Stimulated activated memory B cell treated with anti-CD40 and anti-IgM and Interleukin-4, amounts not matched to agents 10 μg/mL and 1 μg/mL and 100 μg/mL, for 72 hours (primary cell): ENCODE measurements at regions not wholly inside any gene's neighbourhood (a gene's known extent, or its start where the extent isn't known, plus 50 kb on each side); places are given as distances from the start of the nearest gene placed in this dataset.

Source experiments
- ATAC-seq: fragments of 150-1000 bp; cut with Tn5 transposase; 2 replicates; pipeline ENCODE4 v1.10.0; 2021
- H3K27ac Mint-ChIP-seq: one replicate; pipeline ENCODE4 v1.8.0; 2022; ENCODE audit warnings: mild to moderate bottlenecking, mixed read lengths
- H3K27me3 Mint-ChIP-seq: one replicate; pipeline ENCODE4 v1.8.0; 2022; ENCODE audit warnings: mixed read lengths
- H3K36me3 Mint-ChIP-seq: one replicate; pipeline ENCODE4 v1.8.0; 2022; ENCODE audit warnings: mixed read lengths
- H3K4me1 Mint-ChIP-seq: one replicate; pipeline ENCODE4 v1.8.0; 2022; ENCODE audit warnings: mixed read lengths
- H3K4me3 Mint-ChIP-seq: one replicate; pipeline ENCODE4 v1.8.0; 2022; ENCODE audit warnings: mild to moderate bottlenecking, moderate library complexity, mixed read lengths
- H3K9me3 Mint-ChIP-seq: one replicate; pipeline ENCODE4 v1.8.0; 2022; ENCODE audit warnings: mixed read lengths

DNA sequence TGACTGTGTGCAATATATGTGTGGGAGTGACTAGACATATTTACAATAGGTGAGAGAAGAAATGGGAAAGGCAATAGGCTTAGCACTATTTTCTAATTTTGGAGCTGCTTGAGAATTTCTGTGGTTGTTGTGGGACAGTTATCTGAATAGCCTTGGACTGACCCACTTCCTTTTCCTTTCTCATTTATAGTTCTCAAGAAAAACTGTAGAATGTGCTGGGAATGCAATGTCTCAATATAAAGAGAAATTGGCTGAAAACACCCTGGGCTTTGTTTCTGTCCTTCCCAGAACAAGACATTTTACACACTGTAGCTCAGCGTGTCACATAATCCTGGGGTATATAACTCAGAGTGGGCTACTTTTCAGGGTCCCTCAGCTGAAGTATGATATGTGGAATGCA, 153.0 kb upstream of the RHOBTB1 start:
- no peak for ATAC-seq
- Mint-ChIP-seq H3K9me3 (no peaks in the 10 kb centered on the region), H3K4me3 (no peak overlapping the region), H3K27me3 (no peaks in the 10 kb centered on the region), H3K36me3 (no peaks in the 10 kb centered on the region), H3K4me1 (peaks cover 5% of the 10 kb centered on the region), H3K27ac (no peak overlapping the region)

GRCh38 chr10:61096056-61096455, 152.1 kb upstream of the RHOBTB1 start:
- no peaks in the 10 kb centered on the region for H3K9me3 Mint-ChIP-seq
- no peaks in the 10 kb centered on the region for H3K36me3 Mint-ChIP-seq
- no peak overlapping the region for H3K4me3 Mint-ChIP-seq
- peaks cover 13% of the 10 kb centered on the region for H3K4me1 Mint-ChIP-seq
- no peak overlapping the region for H3K27ac Mint-ChIP-seq
- no peaks in the 10 kb centered on the region for H3K27me3 Mint-ChIP-seq
- no peak for ATAC-seq

GRCh38 chr10:61091531-61091930, 147.5 kb upstream of the RHOBTB1 start:
- Mint-ChIP-seq H3K27me3 (peaks cover 10% of the 10 kb centered on the region), H3K9me3 (no peaks in the 10 kb centered on the region), H3K27ac (no peak overlapping the region), H3K36me3 (no peaks in the 10 kb centered on the region), H3K4me1 (peaks cover 8% of the 10 kb centered on the region), H3K4me3 (no peak overlapping the region)
- no peak for ATAC-seq

GRCh38 chr10:61089251-61089650, 145.3 kb upstream of the RHOBTB1 start:
- H3K27ac Mint-ChIP-seq: no peak overlapping the region
- peaks cover 13% of the 10 kb centered on the region for H3K9me3 Mint-ChIP-seq
- H3K36me3 Mint-ChIP-seq: no peaks in the 10 kb centered on the region
- peaks cover 7% of the 10 kb centered on the region for H3K4me1 Mint-ChIP-seq
- H3K4me3 Mint-ChIP-seq: no peak overlapping the region
- H3K27me3 Mint-ChIP-seq: peaks cover 19% of the 10 kb centered on the region
- no peak for ATAC-seq

DNA sequence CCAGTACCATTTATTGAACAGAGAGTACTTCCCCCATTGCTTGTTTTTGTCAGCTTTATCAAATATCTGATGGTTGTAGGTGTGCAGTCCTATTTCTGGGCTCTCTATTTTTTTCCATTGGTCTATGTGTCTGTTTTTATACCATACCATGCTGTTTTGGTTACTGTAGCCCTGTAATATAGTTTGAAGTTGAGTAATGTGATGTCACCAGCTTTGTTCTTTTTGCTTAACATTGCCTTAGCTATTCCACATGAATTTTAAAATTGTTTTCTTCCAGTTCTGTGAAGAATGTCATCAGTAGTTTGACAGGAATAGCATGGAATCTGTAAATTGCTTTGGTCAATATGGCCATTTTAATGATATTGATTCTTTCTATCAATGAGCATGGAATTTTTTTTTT, 140.5 kb upstream of the RHOBTB1 start:
- peaks cover 14% of the 10 kb centered on the region for H3K9me3 Mint-ChIP-seq

GRCh38 chr10:61081301-61081700, 137.3 kb upstream of the RHOBTB1 start:
- Mint-ChIP-seq H3K27me3 (peaks cover 7% of the 10 kb centered on the region), H3K4me1 (peaks cover 7% of the 10 kb centered on the region), H3K36me3 (no peaks in the 10 kb centered on the region), H3K9me3 (peaks cover 14% of the 10 kb centered on the region), H3K4me3 (no peak overlapping the region), H3K27ac (no peak overlapping the region)
- ATAC-seq: no peak

More for the DNA sequence above, 140.5 kb upstream of the RHOBTB1 start:
- H3K27me3 Mint-ChIP-seq: peaks cover 19% of the 10 kb centered on the region
- ATAC-seq: no peak
- no peak overlapping the region for H3K27ac Mint-ChIP-seq
- H3K4me1 Mint-ChIP-seq: no peaks in the 10 kb centered on the region
- H3K4me3 Mint-ChIP-seq: no peak overlapping the region
- no peaks in the 10 kb centered on the region for H3K36me3 Mint-ChIP-seq

- Mint-ChIP-seq H3K4me3 (no peak overlapping the region), H3K9me3 (no peaks in the 10 kb centered on the region), H3K4me1 (peaks cover 7% of the 10 kb centered on the region), H3K27me3 (no peaks in the 10 kb centered on the region), H3K36me3 (no peaks in the 10 kb centered on the region), H3K27ac (no peak overlapping the region)
- ATAC-seq: no peak
Observed at GRCh38 chr10:61078542-61079275, 134.7 kb upstream of the RHOBTB1 start.

DNA sequence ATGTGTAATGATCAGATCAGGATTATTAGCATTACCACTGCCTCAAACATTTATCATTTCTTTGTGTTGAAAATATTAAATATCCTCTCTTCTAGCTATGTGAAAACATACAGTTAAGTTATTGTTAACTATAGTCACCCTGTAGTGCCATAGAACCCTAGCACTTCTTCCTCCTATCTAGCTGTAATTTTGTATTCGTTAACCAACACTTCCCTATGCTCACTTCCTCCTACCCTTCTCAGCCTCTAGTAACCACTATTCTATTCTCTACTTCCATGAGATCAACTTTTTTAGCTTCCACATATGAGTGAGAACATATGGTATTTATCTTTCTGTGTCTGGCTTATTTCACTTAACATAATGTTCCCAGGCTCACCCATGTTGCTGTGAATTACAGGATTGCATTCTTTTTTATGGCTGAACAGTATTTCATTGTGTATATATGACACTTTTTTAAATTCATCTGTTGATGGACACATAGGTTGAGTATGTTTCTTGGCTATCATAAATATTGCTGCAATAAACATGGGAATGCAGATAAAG, 132.7 kb upstream of the RHOBTB1 start:
- no peaks in the 10 kb centered on the region for H3K27me3 Mint-ChIP-seq
- no peak for ATAC-seq
- H3K4me3 Mint-ChIP-seq: no peak overlapping the region
- H3K9me3 Mint-ChIP-seq: no peaks in the 10 kb centered on the region
- no peaks in the 10 kb centered on the region for H3K36me3 Mint-ChIP-seq
- peaks cover 7% of the 10 kb centered on the region for H3K4me1 Mint-ChIP-seq
- H3K27ac Mint-ChIP-seq: no peak overlapping the region

DNA sequence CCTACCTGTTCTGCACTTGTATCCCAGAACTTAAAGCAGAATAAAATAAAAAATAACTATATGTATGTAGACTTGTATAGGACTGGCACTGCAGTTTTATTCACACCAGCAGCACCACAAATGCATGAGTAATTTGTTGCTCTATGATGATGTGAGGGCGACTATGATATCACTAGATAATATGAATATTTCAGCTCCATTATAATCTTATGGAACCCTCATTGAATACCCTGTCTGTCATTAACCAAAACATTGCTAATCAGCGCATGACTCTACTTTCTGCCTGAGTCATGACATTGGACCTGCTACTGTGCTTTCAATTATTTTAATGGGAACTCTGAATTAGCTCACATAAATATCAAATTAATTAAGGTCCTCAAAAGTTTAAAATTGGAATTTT, 129.4 kb upstream of the RHOBTB1 start:
- no peaks in the 10 kb centered on the region for H3K9me3 Mint-ChIP-seq
- H3K27me3 Mint-ChIP-seq: no peaks in the 10 kb centered on the region
- H3K36me3 Mint-ChIP-seq: no peaks in the 10 kb centered on the region
- peaks cover 7% of the 10 kb centered on the region for H3K4me1 Mint-ChIP-seq
- no peak overlapping the region for H3K27ac Mint-ChIP-seq
- H3K4me3 Mint-ChIP-seq: no peak overlapping the region
- no peak for ATAC-seq

DNA sequence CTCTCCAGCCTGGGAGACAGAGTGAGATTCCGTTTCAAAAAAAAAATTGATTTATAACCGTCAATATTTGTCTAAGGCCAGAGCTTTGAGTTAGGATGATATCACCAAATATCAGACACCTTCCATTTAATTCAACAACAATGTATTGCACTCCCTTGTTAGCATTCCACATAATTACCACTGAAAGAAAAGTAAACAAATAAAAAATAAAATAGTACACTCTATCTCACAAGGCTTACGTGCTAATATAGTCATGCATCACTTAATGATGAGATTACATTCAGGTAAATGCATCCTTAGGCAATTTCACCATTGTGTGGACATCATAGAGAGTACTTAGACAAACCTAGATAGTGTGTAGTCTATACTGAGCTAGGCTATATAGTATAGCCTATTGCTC, 127.6 kb upstream of the RHOBTB1 start:
- H3K9me3 Mint-ChIP-seq: no peaks in the 10 kb centered on the region

DNA sequence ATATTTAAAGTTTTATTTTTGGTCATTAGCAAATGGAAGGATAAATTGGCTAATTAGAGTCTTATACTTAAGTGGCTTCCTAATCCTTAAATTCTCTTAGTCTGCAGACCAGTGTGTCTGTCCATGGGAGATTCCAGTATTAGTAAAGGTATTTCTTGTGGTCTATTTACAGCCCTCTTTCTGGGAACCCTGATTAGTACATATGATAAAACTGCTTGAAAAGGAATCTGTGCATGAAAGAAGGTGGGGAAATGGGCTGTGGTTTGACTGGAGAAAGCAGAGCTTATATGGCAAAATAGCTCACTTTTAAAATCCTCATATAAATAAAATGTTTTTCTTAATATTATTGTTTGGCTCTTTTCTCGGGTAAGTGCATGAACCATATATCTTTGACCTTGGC, 124.5 kb upstream of the RHOBTB1 start:
- Mint-ChIP-seq H3K36me3 (no peaks in the 10 kb centered on the region), H3K27me3 (no peaks in the 10 kb centered on the region), H3K4me3 (no peak overlapping the region), H3K4me1 (no peaks in the 10 kb centered on the region), H3K9me3 (no peaks in the 10 kb centered on the region), H3K27ac (no peak overlapping the region)
- no peak for ATAC-seq

More for the DNA sequence above, 127.6 kb upstream of the RHOBTB1 start:
- no peak for ATAC-seq
- Mint-ChIP-seq H3K4me3 (no peak overlapping the region), H3K27me3 (no peaks in the 10 kb centered on the region), H3K27ac (no peak overlapping the region), H3K36me3 (no peaks in the 10 kb centered on the region), H3K4me1 (peaks cover 3% of the 10 kb centered on the region)

- H3K36me3 Mint-ChIP-seq: no peaks in the 10 kb centered on the region
- H3K27ac Mint-ChIP-seq: no peak overlapping the region
- no peaks in the 10 kb centered on the region for H3K4me1 Mint-ChIP-seq
- ATAC-seq: no peak
- H3K4me3 Mint-ChIP-seq: no peak overlapping the region
- no peaks in the 10 kb centered on the region for H3K9me3 Mint-ChIP-seq
- no peaks in the 10 kb centered on the region for H3K27me3 Mint-ChIP-seq
Observed at GRCh38 chr10:61067671-61068336, 123.8 kb upstream of the RHOBTB1 start.

GRCh38 chr10:61066661-61067344, 122.8 kb upstream of the RHOBTB1 start:
- ATAC-seq: no peak
- Mint-ChIP-seq H3K4me1 (no peaks in the 10 kb centered on the region), H3K9me3 (no peaks in the 10 kb centered on the region), H3K4me3 (no peak overlapping the region), H3K36me3 (no peaks in the 10 kb centered on the region), H3K27ac (no peak overlapping the region), H3K27me3 (no peaks in the 10 kb centered on the region)

DNA sequence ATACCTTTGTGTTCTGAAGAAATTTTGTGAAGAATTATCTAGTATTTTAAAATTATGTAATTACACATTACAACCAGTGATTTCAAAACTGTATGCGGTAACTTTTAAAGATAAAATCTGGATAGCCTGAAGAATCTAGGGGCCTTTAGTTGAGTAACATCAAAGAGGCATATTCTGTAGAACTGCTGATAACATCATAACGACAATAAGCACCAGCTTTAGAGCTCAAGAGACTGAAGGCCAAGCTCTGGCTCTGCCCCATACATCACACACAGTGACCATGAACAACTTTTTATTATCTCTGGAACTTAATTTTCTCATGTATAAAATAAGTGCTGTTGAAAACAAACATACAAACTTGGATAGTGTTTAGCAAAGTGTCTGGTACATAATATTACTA, 121.1 kb upstream of the RHOBTB1 start:
- H3K27ac Mint-ChIP-seq: no peak overlapping the region
- no peaks in the 10 kb centered on the region for H3K36me3 Mint-ChIP-seq
- no peaks in the 10 kb centered on the region for H3K9me3 Mint-ChIP-seq
- H3K4me3 Mint-ChIP-seq: no peak overlapping the region
- no peaks in the 10 kb centered on the region for H3K27me3 Mint-ChIP-seq
- no peaks in the 10 kb centered on the region for H3K4me1 Mint-ChIP-seq
- no peak for ATAC-seq

- no peak for ATAC-seq
- Mint-ChIP-seq H3K9me3 (no peaks in the 10 kb centered on the region), H3K27me3 (no peaks in the 10 kb centered on the region), H3K27ac (no peak overlapping the region), H3K36me3 (no peaks in the 10 kb centered on the region), H3K4me3 (no peak overlapping the region), H3K4me1 (no peaks in the 10 kb centered on the region)
Observed at GRCh38 chr10:61064356-61064755, 120.4 kb upstream of the RHOBTB1 start.
